Thoracic aorta (tissue), 2 donors: ENCODE measurements at regions not wholly inside any gene's neighbourhood (a gene's known extent, or its start where the extent isn't known, plus 50 kb on each side); places are given as distances from the start of the nearest gene placed in this dataset.
"Not testable (repeated sequence)": the region's sequence is repeated elsewhere in the genome, so short reads cannot be mapped to it uniquely, and the experiment has no call there.

Source experiments
- ATAC-seq: fragments of 150-250 bp; one replicate; pipeline ENCODE4 v1.8.0; 2017; ENCODE audit warnings: low read depth; ENCODE audit not compliant: insufficient number of reproducible peaks, low FRiP score
- DNase-seq: peaks from one replicate; pipeline ENCODE4 v3.0.0-alpha.2; 2020; ENCODE audit warnings: low spot score
- H3K27ac ChIP-seq, 2 donors: fragments of 200-600 bp; sonication (generic); 1 replicate in 1 of 2; 2 replicates in 1 of 2; pipeline ENCODE4 v1.5.1; 2016; ENCODE audit warnings: mild to moderate bottlenecking in 2 of 2, moderate library complexity in 2 of 2
- H3K27me3 ChIP-seq: fragments of 200-600 bp; sonication (generic); replicated peaks from 2 replicates; pipeline ENCODE4 v1.6.0; 2016; ENCODE audit warnings: mild to moderate bottlenecking; ENCODE audit not compliant: insufficient read depth
- H3K36me3 ChIP-seq: fragments of 200-600 bp; sonication (generic); one replicate; pipeline ENCODE4 v1.5.1; 2016
- H3K4me1 ChIP-seq, 2 donors: fragments of 200-600 bp; sonication (generic); 1 replicate in 1 of 2; 2 replicates in 1 of 2; pipeline versions ENCODE4 v1.5.1 to v1.6.0; 2016; ENCODE audit warnings: low read depth in 2 of 2, mild to moderate bottlenecking in 1 of 2; ENCODE audit not compliant: control insufficient read depth in 1 of 2
- H3K4me3 ChIP-seq: fragments of 200-600 bp; sonication (generic); 2 replicates; pipeline ENCODE4 v1.5.1; 2016; ENCODE audit warnings: mild to moderate bottlenecking
- H3K9me3 ChIP-seq: fragments of 200-600 bp; sonication (generic); 2 replicates; pipeline ENCODE4 v1.5.1; 2016
- CTCF ChIP-seq: fragments of 200-600 bp; sonication (generic); IDR thresholded peaks from one replicate; pipeline ENCODE4 v1.5.1; 2019; ENCODE audit warnings: antibody characterized with exemption

GRCh38 chr6:170221753-170222400 lies 69.0 kb downstream of the DLL1 start:
- Histone ChIP-seq H3K36me3 (no peaks in the 10 kb centered on the region), H3K4me3 (no peak overlapping the region), H3K9me3 (no peaks in the 10 kb centered on the region), H3K27ac (no peak overlapping the region), H3K27me3 (no peaks in the 10 kb centered on the region), H3K4me1 (no peaks in the 10 kb centered on the region)
- DNase-seq (no peak), ATAC-seq (no peak)
- no peak for TF ChIP-seq CTCF

- H3K4me3 ChIP-seq = no peak overlapping the region
- H3K4me1 ChIP-seq = no peaks in the 10 kb centered on the region
- no peaks in the 10 kb centered on the region for H3K27me3 ChIP-seq
- no peak for DNase-seq
- H3K36me3 ChIP-seq = no peaks in the 10 kb centered on the region
- H3K9me3 ChIP-seq = no peaks in the 10 kb centered on the region
- TF ChIP-seq CTCF = no peak
- ATAC-seq = no peak
- no peak overlapping the region for H3K27ac ChIP-seq
These were observed 69.7 kb downstream of the DLL1 start for GRCh38 chr6:170221052-170221752.

GRCh38 chr6:170213637-170214018 lies 77.2 kb downstream of the DLL1 start:
- not testable (repeated sequence) for ATAC-seq, DNase-seq

GRCh38 chr6:170212956-170213636 lies 77.8 kb downstream of the DLL1 start:
- DNase-seq (no peak), ATAC-seq (no peak)
- TF ChIP-seq CTCF = no peak

More at GRCh38 chr6:170213637-170214018, 77.2 kb downstream of the DLL1 start:
- H3K27ac ChIP-seq, H3K9me3 ChIP-seq, H3K27me3 ChIP-seq, H3K4me3 ChIP-seq, H3K4me1 ChIP-seq, H3K36me3 ChIP-seq: not testable (repeated sequence)

GRCh38 chr6:170212051-170212756 lies 78.7 kb downstream of the DLL1 start:
- TF ChIP-seq CTCF = no peak
- Histone ChIP-seq H3K4me1 (no peaks in the 10 kb centered on the region), H3K9me3 (no peaks in the 10 kb centered on the region), H3K4me3 (no peak overlapping the region), H3K27me3 (no peaks in the 10 kb centered on the region), H3K27ac (no peak overlapping the region), H3K36me3 (no peaks in the 10 kb centered on the region)
- DNase-seq (no peak), ATAC-seq (no peak)

More at GRCh38 chr6:170212956-170213636, 77.8 kb downstream of the DLL1 start:
- Histone ChIP-seq H3K27me3 (no peaks in the 10 kb centered on the region), H3K4me3 (no peak overlapping the region), H3K36me3 (no peaks in the 10 kb centered on the region), H3K9me3 (no peaks in the 10 kb centered on the region), H3K4me1 (no peaks in the 10 kb centered on the region), H3K27ac (no peak overlapping the region)
